CD4-positive, alpha-beta T cell treated with Interleukin-6 at 100 ng/mL for 8 hours (primary cell): ENCODE measurements at regions not wholly inside any gene's neighbourhood (a gene's known extent, or its start where the extent isn't known, plus 50 kb on each side); places are given as distances from the start of the nearest gene placed in this dataset.

Experiments used
- DNase-seq: peaks from one replicate; pipeline ENCODE4 v3.0.0-alpha.2; 2020; ENCODE audit warnings: mixed read lengths, low spot score

GRCh38 chr10:33547976-33548375 lies 213.5 kb upstream of the NRP1 start:
- no peak for DNase-seq

- no peak for DNase-seq
These were observed 211.6 kb upstream of the NRP1 start for GRCh38 chr10:33546031-33546430.

GRCh38 chr10:33542752-33543505 lies 208.5 kb upstream of the NRP1 start:
- no peak for DNase-seq

GRCh38 chr10:33539116-33539515 lies 204.6 kb upstream of the NRP1 start:
- no peak for DNase-seq

- DNase-seq: no peak
These were observed 202.6 kb upstream of the NRP1 start for GRCh38 chr10:33537066-33537465.

- DNase-seq: no peak
These were observed 202.0 kb upstream of the NRP1 start for GRCh38 chr10:33536508-33536907.

- no peak for DNase-seq
These were observed 201.4 kb upstream of the NRP1 start for GRCh38 chr10:33535866-33536265.

GRCh38 chr10:33534416-33534815 lies 199.9 kb upstream of the NRP1 start:
- DNase-seq: no peak

GRCh38 chr10:33533612-33534011 lies 199.1 kb upstream of the NRP1 start:
- no peak for DNase-seq

GRCh38 chr10:33532901-33533300 lies 198.4 kb upstream of the NRP1 start:
- DNase-seq: no peak

GRCh38 chr10:33529234-33529633 lies 194.8 kb upstream of the NRP1 start:
- no peak for DNase-seq

GRCh38 chr10:33524966-33525365 lies 190.5 kb upstream of the NRP1 start:
- DNase-seq: no peak

GRCh38 chr10:33524041-33524440 lies 189.6 kb upstream of the NRP1 start:
- no peak for DNase-seq

- DNase-seq: no peak
These were observed 188.8 kb upstream of the NRP1 start for GRCh38 chr10:33523236-33523792.

GRCh38 chr10:33521904-33522303 lies 187.4 kb upstream of the NRP1 start:
- no peak for DNase-seq

GRCh38 chr10:33521062-33521461 lies 186.6 kb upstream of the NRP1 start:
- no peak for DNase-seq

- DNase-seq: no peak
These were observed 185.8 kb upstream of the NRP1 start for GRCh38 chr10:33520223-33520622.

- no peak for DNase-seq
These were observed 184.8 kb upstream of the NRP1 start for GRCh38 chr10:33519130-33519860.

- no peak for DNase-seq
These were observed 175.7 kb upstream of the NRP1 start for GRCh38 chr10:33510206-33510605.

GRCh38 chr10:33509231-33509831 lies 174.9 kb upstream of the NRP1 start:
- no peak for DNase-seq

GRCh38 chr10:33507662-33508425 lies 173.4 kb upstream of the NRP1 start:
- DNase-seq: no peak
